OCI-LY1 (cell line): ENCODE measurements at regions not wholly inside any gene's neighbourhood (a gene's known extent, or its start where the extent isn't known, plus 50 kb on each side); places are given as distances from the start of the nearest gene placed in this dataset.

Experiments used
- H2AFZ ChIP-seq: fragments of 200-600 bp; sonication (generic), shearing (Covaris generic); 2 replicates; pipeline ENCODE4 v1.6.0; 2014; ENCODE audit warnings: antibody characterized with exemption, mild to moderate bottlenecking, low read length
- H3F3A ChIP-seq: fragments of 200-600 bp; sonication (generic), shearing (Covaris generic); 2 replicates; pipeline ENCODE4 v1.6.0; 2014; ENCODE audit warnings: mild to moderate bottlenecking, antibody characterized with exemption, low read length, moderate library complexity; ENCODE audit not compliant: insufficient read depth
- H3K27ac ChIP-seq: fragments of 200-600 bp; sonication (generic); 2 replicates; pipeline ENCODE4 v1.5.1; 2014; ENCODE audit warnings: low read length, mixed run types, mild to moderate bottlenecking, low read depth; ENCODE audit not compliant: poor library complexity, severe bottlenecking
- H3K27me3 ChIP-seq: fragments of 200-600 bp; sonication (generic); 2 replicates; pipeline ENCODE4 v1.6.0; 2014; ENCODE audit warnings: antibody characterized with exemption, mild to moderate bottlenecking, low read length, moderate library complexity; ENCODE audit not compliant: insufficient read depth
- H3K36me3 ChIP-seq: fragments of 200-600 bp; sonication (generic); 2 replicates; pipeline ENCODE4 v1.6.1; 2014; ENCODE audit warnings: mild to moderate bottlenecking, antibody characterized with exemption, low read length, moderate library complexity, mixed read lengths; ENCODE audit not compliant: insufficient read depth
- H3K4me1 ChIP-seq: fragments of 200-600 bp; sonication (generic); 2 replicates; pipeline ENCODE4 v1.5.1; 2014; ENCODE audit warnings: mild to moderate bottlenecking, low read length, moderate library complexity; ENCODE audit not compliant: insufficient read depth, severe bottlenecking
- H3K4me2 ChIP-seq: fragments of 200-600 bp; sonication (generic), shearing (Covaris generic); 2 replicates; pipeline ENCODE4 v1.6.1; 2014; ENCODE audit warnings: low read length
- H3K4me3 ChIP-seq: fragments of 200-600 bp; sonication (generic); 2 replicates; pipeline ENCODE4 v1.5.1; 2014; ENCODE audit warnings: low read length, low read depth, mild to moderate bottlenecking, mixed read lengths; ENCODE audit not compliant: poor library complexity, severe bottlenecking
- H3K79me2 ChIP-seq: fragments of 200-600 bp; shearing (Covaris generic); 2 replicates; pipeline ENCODE4 v1.6.1; 2016; ENCODE audit warnings: mixed run types, low read length, mixed read lengths; ENCODE audit not compliant: insufficient read depth
- H3K9ac ChIP-seq: fragments of 200-600 bp; sonication (generic), shearing (Covaris generic); 2 replicates; pipeline ENCODE4 v1.6.1; 2014; ENCODE audit warnings: mild to moderate bottlenecking, low read length, mixed read lengths
- H3K9me2 ChIP-seq: fragments of 200-600 bp; sonication (generic), shearing (Covaris generic); 2 replicates; pipeline ENCODE4 v1.6.1; 2014; ENCODE audit warnings: low read depth, mild to moderate bottlenecking, low read length, mixed read lengths
- H3K9me3 ChIP-seq: fragments of 200-600 bp; shearing (Covaris generic); 2 replicates; pipeline ENCODE4 v1.6.1; 2014; ENCODE audit warnings: low read length, mixed read lengths
- H4K20me1 ChIP-seq: fragments of 200-600 bp; sonication (generic), shearing (Covaris generic); 2 replicates; pipeline ENCODE4 v1.6.0; 2016; ENCODE audit warnings: mild to moderate bottlenecking, low read length; ENCODE audit not compliant: insufficient read depth
- EZH2 ChIP-seq: fragments of 200-600 bp; sonication (generic), shearing (Covaris generic); IDR thresholded peaks from 2 replicates; pipeline ENCODE4 v1.8.0; 2017; ENCODE audit warnings: borderline replicate concordance, mixed run types, mild to moderate bottlenecking, antibody characterized with exemption, low read length, moderate library complexity, mixed read lengths
- TF ChIP-seq, protein P1 (sequence below): fragments of 200-600 bp; sonication (generic), shearing (Covaris generic); IDR thresholded peaks from 2 replicates; pipeline ENCODE4 v1.5.1; 2017; ENCODE audit warnings: mild to moderate bottlenecking, antibody characterized with exemption, low read length, moderate library complexity, mixed read lengths

DNA sequence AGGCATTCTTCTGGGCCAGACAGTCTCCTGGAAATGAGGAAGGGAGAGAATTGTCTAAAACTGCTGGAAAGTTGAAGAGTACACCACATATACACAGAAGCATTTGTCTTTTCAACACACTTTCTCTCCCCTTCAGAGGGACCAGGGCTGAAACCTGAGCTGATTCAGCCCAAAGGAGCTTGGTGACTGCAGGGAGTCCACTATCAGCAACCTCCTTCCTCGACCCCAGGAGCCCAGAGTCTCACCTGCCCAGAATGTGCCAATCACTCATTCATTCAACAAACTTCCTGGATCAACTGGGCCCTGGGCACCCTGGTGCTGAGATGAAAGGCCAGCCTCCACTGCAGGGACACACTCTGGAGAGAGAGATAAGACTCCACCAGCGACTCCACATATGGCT lies 128.9 kb upstream of the VSTM2B start:
- H3K36me3 ChIP-seq = no peaks in the 10 kb centered on the region
- H3K79me2 ChIP-seq = no peaks in the 10 kb centered on the region
- H3K4me1 ChIP-seq = no peaks in the 10 kb centered on the region
- peaks cover 1% of the 10 kb centered on the region; the same call in 1 of the 2 replicates for H3K9me3 ChIP-seq
- H3F3A ChIP-seq = no peaks in the 10 kb centered on the region
- TF ChIP-seq, protein P1, sequence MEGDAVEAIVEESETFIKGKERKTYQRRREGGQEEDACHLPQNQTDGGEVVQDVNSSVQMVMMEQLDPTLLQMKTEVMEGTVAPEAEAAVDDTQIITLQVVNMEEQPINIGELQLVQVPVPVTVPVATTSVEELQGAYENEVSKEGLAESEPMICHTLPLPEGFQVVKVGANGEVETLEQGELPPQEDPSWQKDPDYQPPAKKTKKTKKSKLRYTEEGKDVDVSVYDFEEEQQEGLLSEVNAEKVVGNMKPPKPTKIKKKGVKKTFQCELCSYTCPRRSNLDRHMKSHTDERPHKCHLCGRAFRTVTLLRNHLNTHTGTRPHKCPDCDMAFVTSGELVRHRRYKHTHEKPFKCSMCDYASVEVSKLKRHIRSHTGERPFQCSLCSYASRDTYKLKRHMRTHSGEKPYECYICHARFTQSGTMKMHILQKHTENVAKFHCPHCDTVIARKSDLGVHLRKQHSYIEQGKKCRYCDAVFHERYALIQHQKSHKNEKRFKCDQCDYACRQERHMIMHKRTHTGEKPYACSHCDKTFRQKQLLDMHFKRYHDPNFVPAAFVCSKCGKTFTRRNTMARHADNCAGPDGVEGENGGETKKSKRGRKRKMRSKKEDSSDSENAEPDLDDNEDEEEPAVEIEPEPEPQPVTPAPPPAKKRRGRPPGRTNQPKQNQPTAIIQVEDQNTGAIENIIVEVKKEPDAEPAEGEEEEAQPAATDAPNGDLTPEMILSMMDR = no peak
- H3K4me3 ChIP-seq = no peak overlapping the region
- no peaks in the 10 kb centered on the region for H4K20me1 ChIP-seq
- no peaks in the 10 kb centered on the region for H3K27me3 ChIP-seq
- H3K27ac ChIP-seq = no peak overlapping the region
- no peaks in the 10 kb centered on the region for H3K9me2 ChIP-seq
- H3K9ac ChIP-seq = no peak overlapping the region
- no peak overlapping the region for H3K4me2 ChIP-seq
- no peak overlapping the region for H2AFZ ChIP-seq

DNA sequence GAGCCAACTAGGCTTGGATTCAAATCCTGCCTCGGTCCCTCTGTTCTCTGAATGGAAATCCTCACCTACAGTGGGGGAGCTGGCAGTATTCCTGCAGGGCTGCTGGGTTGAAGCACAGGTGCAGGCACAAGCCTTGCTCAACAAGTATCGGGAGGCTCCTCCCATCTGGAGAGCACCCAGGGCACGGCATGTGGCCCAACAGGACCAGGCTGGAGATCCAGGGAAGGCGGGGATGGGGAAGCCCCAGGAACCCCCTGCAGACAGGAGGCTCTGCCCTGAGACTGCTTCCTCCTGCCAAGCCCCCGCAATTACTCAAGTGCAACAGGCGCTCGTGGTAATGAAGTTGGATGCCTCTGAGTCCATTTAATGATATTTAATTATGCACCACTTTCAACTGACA lies 128.0 kb upstream of the VSTM2B start:
- Histone ChIP-seq H3F3A (no peaks in the 10 kb centered on the region), H4K20me1 (no peaks in the 10 kb centered on the region)

DNA sequence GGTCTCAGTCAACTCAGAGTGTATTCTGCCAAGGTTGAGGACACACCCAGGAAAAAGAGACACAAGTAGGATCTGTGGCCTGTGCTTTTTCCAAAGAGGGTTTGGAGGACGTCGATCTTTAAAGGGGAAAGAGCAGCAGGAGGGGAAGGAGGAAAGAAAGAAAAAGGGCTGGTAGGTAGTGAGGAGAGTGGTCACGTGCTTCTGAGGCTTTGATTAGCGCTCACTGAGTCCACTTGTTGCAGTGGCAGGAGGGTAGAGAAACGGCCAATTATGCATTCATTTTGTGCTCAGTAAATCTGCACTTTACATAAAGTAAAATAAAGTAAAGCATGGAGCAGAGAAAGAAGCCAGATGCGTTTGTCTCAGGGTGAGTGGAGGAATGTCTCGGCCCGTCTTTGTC lies 126.0 kb upstream of the VSTM2B start:
- Histone ChIP-seq H3K4me3 (no peak overlapping the region), H3K27ac (no peak overlapping the region), H3K4me1 (no peaks in the 10 kb centered on the region), H3K9me3 (no peaks in the 10 kb centered on the region), H4K20me1 (no peaks in the 10 kb centered on the region), H2AFZ (no peak overlapping the region), H3F3A (no peaks in the 10 kb centered on the region), H3K4me2 (no peak overlapping the region), H3K9ac (no peak overlapping the region), H3K36me3 (no peaks in the 10 kb centered on the region), H3K79me2 (no peaks in the 10 kb centered on the region), H3K27me3 (no peaks in the 10 kb centered on the region), H3K9me2 (no peaks in the 10 kb centered on the region)
- TF ChIP-seq, protein P1 = no peak
- TF ChIP-seq EZH2 = no peak

More for the DNA sequence above, 128.0 kb upstream of the VSTM2B start:
- Histone ChIP-seq H2AFZ (no peak overlapping the region), H3K27me3 (no peaks in the 10 kb centered on the region), H3K36me3 (no peaks in the 10 kb centered on the region), H3K4me1 (no peaks in the 10 kb centered on the region), H3K9ac (no peak overlapping the region), H3K4me2 (no peak overlapping the region), H3K9me2 (no peaks in the 10 kb centered on the region), H3K79me2 (no peaks in the 10 kb centered on the region), H3K9me3 (no peaks in the 10 kb centered on the region), H3K4me3 (no peak overlapping the region), H3K27ac (no peak overlapping the region)
- TF ChIP-seq, protein P1 = no peak
- TF ChIP-seq EZH2 = no peak
